ENCODE measurements at regions not wholly inside any gene's neighbourhood (a gene's known extent, or its start where the extent isn't known, plus 50 kb on each side); places are given as distances from the start of the nearest gene placed in this dataset.

DNA sequence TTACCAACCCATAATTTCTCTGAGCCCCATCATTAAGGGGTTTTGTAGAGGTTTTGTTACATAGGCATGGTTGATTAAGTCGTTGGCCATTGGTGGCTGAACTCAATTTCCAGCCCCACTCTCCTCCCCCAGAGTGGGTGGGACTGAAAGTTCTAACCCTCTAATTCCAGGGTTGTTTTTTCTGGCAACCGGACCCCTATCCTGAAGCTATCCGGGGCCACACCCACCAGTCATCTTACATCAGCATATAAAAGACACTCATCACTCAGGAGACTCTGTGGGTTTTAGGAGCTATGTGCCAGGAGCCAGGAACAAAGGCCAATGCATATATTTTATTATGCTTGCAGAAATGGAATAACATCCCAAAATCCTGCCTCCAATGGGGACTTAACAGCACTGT lies 186.0 kb downstream of the NXNL2 start:
- Histone ChIP-seq H3K27me3 (no peaks in the 10 kb centered on the region), H3K4me3 (no peak overlapping the region), H3K4me1 (peaks cover 0 to 11% (median 8%) of the 10 kb centered on the region in 4 donors), H3K9me3 (no peaks in the 10 kb centered on the region), H3K27ac (no peak overlapping the region), H3K36me3 (no peaks in the 10 kb centered on the region)
- TF ChIP-seq POLR2A (IDR thresholded peaks at IDR 0.05) (no peak), POLR2AphosphoS5 (IDR thresholded peaks at IDR 0.05) (no peak), EP300 (IDR thresholded peaks at IDR 0.05) (no peak)
- TF ChIP-seq, protein P1, sequence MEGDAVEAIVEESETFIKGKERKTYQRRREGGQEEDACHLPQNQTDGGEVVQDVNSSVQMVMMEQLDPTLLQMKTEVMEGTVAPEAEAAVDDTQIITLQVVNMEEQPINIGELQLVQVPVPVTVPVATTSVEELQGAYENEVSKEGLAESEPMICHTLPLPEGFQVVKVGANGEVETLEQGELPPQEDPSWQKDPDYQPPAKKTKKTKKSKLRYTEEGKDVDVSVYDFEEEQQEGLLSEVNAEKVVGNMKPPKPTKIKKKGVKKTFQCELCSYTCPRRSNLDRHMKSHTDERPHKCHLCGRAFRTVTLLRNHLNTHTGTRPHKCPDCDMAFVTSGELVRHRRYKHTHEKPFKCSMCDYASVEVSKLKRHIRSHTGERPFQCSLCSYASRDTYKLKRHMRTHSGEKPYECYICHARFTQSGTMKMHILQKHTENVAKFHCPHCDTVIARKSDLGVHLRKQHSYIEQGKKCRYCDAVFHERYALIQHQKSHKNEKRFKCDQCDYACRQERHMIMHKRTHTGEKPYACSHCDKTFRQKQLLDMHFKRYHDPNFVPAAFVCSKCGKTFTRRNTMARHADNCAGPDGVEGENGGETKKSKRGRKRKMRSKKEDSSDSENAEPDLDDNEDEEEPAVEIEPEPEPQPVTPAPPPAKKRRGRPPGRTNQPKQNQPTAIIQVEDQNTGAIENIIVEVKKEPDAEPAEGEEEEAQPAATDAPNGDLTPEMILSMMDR (IDR thresholded peaks at IDR 0.05) = no peak
- 68 to 88% methylated on average over 3 of the region's 3 CpGs for WGBS, 2 donors
- intact Hi-C loops (cut with DNase I) = no loop called here
- DNase-seq = no peak

DNA sequence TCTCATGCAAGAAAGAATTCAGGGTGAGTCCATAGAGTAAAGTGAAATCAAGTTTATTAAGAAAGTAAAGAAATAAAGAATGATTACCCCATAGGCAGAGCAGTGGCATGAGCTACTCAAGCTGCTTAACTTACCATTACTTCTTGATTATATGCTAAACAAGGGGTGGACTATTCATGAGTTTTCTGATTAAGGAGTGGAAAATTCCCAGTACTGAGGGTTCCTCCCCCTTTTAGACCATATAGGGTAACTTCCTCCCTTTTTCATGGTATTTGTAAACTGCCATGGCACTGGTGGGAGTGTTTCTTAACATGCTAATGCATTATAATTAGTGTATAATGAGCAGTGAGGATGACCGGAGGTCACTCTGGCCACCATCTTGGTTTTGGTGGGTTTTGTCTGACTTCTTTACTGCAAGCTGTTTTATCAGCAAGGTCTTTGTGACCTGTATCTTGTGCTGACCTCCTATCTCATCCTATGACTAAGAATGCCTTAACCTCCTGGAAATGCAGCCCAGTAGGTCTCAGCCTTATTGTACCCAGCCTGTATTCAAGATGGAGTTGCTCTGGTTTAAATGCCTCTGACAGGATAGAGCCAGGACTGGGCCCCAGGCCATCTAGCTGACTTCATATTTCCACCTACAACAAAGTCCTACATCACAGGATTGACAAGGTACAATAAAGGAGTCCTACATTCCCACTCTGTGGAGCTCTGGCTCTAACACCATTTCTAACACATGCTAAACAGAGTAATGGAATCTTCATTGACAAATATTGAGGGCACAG lies 186.7 kb downstream of the NXNL2 start:
- H3K4me1 ChIP-seq = peaks cover 0 to 5% (median 4%) of the 10 kb centered on the region in 4 donors
- no peaks in the 10 kb centered on the region for H3K27me3 ChIP-seq
- no peak overlapping the region for H3K27ac ChIP-seq
- intact Hi-C loops (cut with DNase I) = no loop called here
- no peak for DNase-seq
- WGBS, 2 donors = 87 to 97% methylated on average over 1 of the region's 1 CpG
- H3K9me3 ChIP-seq = no peaks in the 10 kb centered on the region
- TF ChIP-seq, protein P1 (IDR thresholded peaks at IDR 0.05) = no peak
- TF ChIP-seq POLR2AphosphoS5 (IDR thresholded peaks at IDR 0.05) (no peak), EP300 (IDR thresholded peaks at IDR 0.05) (no peak), POLR2A (IDR thresholded peaks at IDR 0.05) (no peak)
- H3K4me3 ChIP-seq = no peak overlapping the region
- no peaks in the 10 kb centered on the region for H3K36me3 ChIP-seq

DNA sequence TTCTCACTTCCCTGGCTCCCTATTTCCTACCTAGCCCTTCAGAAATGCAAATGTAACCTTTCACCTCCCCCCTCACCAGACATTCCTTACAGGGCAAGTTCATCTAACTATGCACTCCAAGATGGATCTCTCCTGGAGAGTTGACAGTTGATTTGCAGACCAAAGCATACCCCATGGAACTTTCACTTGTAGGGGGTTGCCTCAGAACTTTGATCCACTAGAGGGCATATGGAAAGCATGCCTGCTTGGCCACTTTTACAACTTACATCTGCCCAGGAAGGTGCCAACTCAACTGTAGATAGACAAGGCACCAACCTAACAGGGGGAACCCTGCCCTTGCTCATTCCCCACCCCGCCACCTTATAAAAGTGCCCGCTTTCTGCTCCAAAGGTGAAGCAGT lies 187.8 kb downstream of the NXNL2 start:
- H3K27me3 ChIP-seq = no peaks in the 10 kb centered on the region
- no peak overlapping the region for H3K27ac ChIP-seq
- H3K9me3 ChIP-seq = no peaks in the 10 kb centered on the region
- intact Hi-C loops (cut with DNase I) = no loop called here
- no peaks in the 10 kb centered on the region for H3K36me3 ChIP-seq
- H3K4me3 ChIP-seq = no peak overlapping the region
- H3K4me1 ChIP-seq = no peaks in the 10 kb centered on the region
- no peak for TF ChIP-seq POLR2AphosphoS5 (IDR thresholded peaks at IDR 0.05)
- TF ChIP-seq, protein P1 (IDR thresholded peaks at IDR 0.05) = no peak
- no peak for TF ChIP-seq POLR2A (IDR thresholded peaks at IDR 0.05)
- no peak for TF ChIP-seq EP300 (IDR thresholded peaks at IDR 0.05)
- DNase-seq = no peak
- WGBS, 2 donors = 78 to 95% methylated on average over 2 of the region's 2 CpGs

DNA sequence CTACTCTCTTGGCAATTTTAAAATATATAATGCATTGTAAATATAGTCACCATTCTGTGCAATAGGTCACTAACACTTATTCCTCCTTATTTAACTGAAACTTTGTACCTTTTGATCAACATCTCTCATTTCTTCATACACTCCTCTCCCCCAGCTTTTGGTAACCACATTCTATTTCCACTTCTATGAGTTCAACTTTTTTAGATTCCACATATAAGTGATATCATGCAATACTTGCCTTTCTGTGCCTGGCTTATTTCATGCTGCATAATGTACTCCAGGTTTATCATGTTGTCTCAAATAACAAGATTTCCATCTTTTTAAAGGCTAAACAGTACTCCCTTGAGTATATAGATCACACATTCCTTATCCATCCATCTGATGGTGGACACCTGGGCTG lies 188.8 kb downstream of the NXNL2 start:
- Histone ChIP-seq H3K4me1 (no peaks in the 10 kb centered on the region), H3K4me3 (no peak overlapping the region), H3K27me3 (no peaks in the 10 kb centered on the region), H3K27ac (no peak overlapping the region), H3K36me3 (no peaks in the 10 kb centered on the region), H3K9me3 (no peaks in the 10 kb centered on the region)
- intact Hi-C loops (cut with DNase I) = no loop called here
- TF ChIP-seq, protein P1 (IDR thresholded peaks at IDR 0.05) = no peak
- TF ChIP-seq EP300 (IDR thresholded peaks at IDR 0.05) (no peak), POLR2AphosphoS5 (IDR thresholded peaks at IDR 0.05) (no peak), POLR2A (IDR thresholded peaks at IDR 0.05) (no peak)
- no peak for DNase-seq

DNA sequence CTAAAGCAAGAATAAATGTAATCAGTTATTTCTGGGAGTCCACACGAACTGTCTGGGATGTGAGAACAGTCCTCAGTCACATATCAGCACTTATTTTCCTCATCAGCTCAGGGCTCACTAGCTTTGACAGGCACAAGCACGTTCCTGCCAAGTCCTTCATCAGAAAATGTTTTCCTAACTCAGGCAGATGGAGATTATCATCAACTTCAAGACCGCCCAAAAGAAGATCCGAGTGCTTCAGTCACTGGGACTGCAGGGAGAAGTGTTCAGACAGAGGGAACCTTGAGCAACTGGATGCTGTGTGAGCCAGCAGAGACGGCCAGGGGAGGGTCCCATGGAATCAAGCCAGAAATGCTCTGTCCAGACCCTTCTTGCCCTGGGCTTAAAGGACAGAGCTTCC lies 189.4 kb downstream of the NXNL2 start:
- TF ChIP-seq, protein P1 (IDR thresholded peaks at IDR 0.05) = no peak
- TF ChIP-seq POLR2AphosphoS5 (IDR thresholded peaks at IDR 0.05) (no peak), EP300 (IDR thresholded peaks at IDR 0.05) (no peak), POLR2A (IDR thresholded peaks at IDR 0.05) (no peak)
- H3K4me3 ChIP-seq = no peak overlapping the region
- H3K4me1 ChIP-seq = no peaks in the 10 kb centered on the region
- no peaks in the 10 kb centered on the region for H3K9me3 ChIP-seq
- no peak overlapping the region for H3K27ac ChIP-seq
- H3K36me3 ChIP-seq = no peaks in the 10 kb centered on the region
- DNase-seq = no peak
- WGBS, 2 donors = 47 to 66% methylated on average over 5 of the region's 5 CpGs
- intact Hi-C loops (cut with DNase I) = no loop called here
- no peaks in the 10 kb centered on the region for H3K27me3 ChIP-seq
